Fibroblast of skin of right quadriceps (primary cell): ENCODE measurements at regions not wholly inside any gene's neighbourhood (a gene's known extent, or its start where the extent isn't known, plus 50 kb on each side); places are given as distances from the start of the nearest gene placed in this dataset.
"Not testable (repeated sequence)": the region's sequence is repeated elsewhere in the genome, so short reads cannot be mapped to it uniquely, and the experiment has no call there.

Source experiments
- DNase-seq: peaks from one replicate; pipeline ENCODE4 v3.0.0-alpha.2; 2013

DNA sequence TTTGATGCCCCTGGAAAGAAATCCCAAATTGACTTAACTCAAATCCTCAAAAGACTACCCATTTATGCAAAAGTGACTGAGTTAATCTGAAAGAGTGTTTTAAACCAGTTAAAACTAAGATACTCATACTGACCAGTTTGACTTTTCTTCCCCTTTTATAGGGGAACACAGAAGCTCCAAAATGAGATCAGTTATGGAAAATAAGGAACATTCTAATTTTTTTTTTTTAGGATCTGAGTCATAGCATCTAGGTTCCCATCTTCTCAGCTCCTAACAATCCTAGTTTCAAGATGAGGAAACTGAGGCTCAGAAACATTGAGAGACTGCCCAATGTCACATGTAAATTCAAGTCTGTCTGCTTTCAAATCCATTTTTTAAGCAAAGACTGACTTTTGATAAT is 231.1 kb upstream of the RUNX1 start:
- no peak for DNase-seq

DNA sequence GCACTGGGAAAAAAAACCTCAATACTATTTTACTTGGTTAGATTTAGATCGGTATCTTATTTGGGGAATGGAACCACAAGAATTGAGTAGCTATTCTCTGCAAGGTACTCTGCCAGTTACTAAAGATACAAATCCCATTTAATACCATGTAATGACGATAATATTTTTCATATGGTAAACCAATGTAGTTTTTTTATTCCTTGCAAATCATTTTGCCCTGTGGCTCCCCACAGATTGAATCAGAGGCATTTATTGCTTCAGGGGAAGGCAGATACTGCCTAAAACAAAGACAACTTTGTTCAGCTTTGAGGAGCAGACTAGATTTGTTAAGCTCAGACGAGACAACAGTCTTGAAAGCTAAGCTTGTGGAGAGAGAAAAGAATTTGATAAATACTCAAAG is 226.7 kb upstream of the RUNX1 start:
- no peak for DNase-seq

DNA sequence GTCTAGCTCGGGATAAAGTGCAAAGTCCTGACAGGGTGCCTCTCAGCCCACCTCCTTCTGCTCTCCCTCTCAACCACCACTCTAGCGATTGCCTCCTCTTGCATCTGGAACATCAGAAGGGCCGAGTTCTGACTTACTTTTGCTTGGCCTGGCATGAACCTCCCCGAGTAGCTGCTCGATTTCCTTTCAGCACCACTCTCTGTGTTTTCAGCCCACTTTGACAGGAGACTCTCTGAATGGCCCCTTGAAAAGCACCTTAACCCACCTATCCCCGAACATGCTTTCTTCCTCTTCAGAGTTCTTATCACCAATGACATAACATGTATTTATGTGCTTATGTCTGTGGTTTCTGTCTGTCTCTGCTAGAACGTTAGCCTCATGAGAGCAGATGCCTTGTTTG is 225.8 kb upstream of the RUNX1 start:
- no peak for DNase-seq

DNA sequence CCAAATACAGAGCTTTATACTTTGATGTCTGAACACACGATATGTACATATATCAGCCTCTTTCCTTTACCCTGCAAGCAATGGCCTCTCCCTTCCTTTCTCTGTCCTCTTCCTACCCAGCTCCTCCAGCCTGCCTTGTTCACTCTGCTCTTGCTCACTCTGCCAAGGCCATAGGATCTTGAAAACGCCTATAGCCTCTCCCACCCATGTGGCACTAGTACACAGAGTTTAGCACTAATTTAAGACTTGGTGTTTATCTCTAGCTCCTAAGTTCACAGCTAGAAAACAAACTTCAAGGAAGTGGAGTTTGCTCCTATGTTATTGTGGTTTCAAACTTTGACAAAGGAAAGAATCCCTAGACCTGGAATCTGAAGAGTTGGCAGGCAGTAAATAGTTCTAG is 225.0 kb upstream of the RUNX1 start:
- no peak for DNase-seq

DNA sequence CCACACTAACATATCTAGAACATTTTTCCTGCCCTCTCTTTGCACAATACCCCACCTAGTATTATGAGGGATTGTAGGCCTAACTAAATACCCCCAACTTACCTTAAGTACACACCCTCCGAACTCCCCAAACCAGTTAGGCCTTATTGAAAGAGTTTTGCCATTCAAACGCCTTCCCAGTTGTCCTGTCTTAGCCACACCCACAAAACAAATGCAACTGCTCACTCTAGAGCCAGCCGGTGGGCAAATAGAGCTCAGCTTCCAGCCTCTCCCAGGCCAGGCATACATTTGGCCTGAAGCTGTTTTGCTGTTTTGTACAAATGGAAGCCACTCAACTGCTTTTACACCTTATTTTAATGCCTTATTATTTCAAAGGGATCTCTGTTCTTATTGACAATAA is 224.2 kb upstream of the RUNX1 start:
- no peak for DNase-seq

DNA sequence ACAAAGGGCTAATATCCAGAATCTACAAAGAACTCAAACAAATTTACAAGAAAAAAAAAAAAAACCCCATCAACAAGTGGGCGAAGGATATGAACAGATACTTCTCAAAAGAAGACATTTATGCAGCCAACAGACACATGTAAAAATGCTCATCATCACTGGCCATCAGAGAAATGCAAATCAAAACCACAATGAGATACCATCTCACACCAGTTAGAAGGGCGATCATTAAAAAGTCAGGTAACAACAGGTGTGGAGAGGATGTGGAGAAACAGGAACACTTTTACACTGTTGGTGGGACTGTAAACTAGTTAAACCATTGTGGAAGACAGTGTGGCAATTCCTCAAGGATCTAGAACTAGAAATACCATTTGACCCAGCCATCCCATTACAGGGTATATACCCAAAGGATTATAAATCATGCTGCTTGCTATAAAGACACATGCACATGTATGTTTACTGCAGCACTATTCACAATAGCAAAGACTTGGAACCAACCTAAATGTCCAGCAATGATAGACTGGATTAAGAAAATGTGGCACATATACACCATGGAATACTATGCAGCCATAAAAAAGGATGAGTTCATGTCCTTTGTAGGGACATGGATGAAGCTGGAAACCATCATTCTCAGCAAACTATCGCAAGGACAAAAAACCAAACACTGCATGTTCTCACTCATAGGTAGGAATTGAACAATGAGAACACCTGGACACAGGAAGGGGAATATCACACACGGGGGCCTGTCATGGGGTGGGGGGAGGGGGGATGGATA is 222.4 kb upstream of the RUNX1 start:
- not testable (repeated sequence) for DNase-seq

DNA sequence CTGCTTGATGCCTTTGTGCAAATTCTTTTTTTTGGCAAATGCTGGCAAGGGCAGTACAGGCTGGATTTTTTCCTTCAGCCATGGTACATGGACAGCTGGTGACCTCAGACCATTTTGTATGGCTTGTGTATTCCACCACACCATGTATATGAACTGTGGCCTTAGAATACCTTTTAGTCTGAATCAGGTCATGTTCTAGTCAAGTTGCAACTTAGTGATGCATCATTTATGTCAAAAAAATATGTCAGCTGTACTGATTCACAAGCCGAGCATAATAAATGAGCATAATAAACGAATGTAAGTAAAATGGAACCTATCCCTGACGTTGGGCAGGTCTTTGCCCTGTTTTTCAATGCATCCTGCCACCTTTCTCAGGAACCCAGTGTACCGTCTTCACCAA is 219.7 kb upstream of the RUNX1 start:
- no peak for DNase-seq

DNA sequence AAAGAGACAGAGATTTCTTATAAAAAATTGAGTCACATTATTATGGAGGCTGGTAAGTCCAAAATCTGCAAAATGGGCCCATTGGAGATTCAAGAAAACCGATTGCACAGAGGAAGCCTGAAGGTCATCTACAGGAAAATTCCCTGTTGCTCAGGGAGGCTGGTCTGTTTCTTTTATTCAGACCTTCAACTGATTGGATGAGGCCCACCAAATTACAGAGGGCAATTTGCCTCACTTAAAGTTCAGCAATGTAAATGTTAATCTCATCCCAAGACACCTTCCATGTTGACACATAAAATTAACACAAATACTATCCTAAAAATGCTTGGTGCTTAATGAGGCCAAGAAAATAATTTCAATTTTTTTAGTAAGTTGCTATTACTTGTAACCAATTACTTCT is 219.2 kb upstream of the RUNX1 start:
- no peak for DNase-seq

DNA sequence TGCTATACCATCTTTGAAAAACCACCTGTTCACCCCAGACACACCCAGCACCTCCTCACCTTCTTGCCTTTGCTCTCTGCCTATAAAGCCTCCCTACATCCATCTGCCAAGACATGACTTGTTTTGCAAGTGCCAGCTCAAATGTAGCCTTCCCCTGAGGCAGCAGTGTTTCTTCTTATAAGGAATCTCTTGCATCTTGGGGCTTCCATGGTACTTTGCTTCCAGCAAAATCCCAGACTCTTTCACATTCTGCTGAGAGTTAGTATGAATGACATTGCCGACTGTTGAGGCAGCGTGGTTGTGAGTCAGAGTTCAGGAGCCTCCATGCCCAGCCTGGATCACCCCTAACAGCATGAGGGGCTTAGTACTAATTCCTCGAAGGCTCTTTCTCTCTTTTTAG is 217.4 kb upstream of the RUNX1 start:
- no peak for DNase-seq

DNA sequence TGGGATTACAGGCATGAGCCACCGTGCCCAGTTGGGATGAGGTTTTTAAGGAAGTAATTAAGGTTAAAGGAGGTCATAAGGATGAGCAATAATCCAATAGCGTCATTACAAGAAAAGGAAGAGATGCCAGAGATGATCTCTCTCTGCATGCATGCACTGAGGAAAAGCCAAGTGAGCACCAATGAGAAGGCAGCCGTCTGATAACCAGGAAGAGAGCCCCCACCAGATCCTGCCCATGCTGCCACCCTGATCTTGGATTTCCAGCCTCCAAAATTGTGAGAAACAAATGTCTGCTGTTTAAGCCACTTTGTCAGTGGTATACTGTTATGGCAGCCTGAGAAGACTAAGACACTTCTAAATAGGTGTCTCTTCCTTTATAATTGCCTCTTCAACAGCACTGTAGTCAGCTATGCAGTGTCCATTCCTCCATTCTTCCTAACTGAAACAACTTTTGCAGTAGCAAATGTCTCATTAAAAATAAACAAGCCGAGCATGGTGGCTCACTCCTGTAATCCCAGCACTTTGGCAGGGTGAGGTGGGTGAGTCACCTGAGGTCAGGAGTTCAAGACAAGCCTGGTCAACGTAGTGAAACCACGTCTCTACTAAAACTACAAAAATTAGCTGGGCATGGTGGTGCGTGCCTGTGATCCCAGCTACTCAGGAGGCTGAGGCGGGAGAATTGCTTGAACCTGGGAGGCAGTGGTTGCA is 216.2 kb upstream of the RUNX1 start:
- peak; percentile 49 for DNase-seq

DNA sequence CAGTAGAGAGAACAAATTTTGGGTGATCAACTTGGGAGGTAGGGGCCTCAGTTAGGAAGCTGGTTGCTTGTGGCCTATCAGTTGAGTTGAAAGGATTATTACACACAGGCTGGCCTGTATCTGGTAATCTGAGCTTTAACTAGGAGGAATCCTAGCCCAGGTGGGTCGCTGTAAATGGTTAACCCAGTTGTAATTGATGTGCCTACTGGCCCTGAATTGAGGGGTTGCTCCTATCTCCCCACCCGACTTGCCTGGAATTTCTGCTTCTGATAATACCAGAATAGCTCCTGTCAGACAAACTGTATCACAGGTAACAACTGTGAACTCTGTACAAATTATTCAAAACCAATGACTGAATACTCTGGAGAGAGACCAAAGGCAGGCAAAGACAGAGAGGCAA is 210.4 kb upstream of the RUNX1 start:
- no peak for DNase-seq

DNA sequence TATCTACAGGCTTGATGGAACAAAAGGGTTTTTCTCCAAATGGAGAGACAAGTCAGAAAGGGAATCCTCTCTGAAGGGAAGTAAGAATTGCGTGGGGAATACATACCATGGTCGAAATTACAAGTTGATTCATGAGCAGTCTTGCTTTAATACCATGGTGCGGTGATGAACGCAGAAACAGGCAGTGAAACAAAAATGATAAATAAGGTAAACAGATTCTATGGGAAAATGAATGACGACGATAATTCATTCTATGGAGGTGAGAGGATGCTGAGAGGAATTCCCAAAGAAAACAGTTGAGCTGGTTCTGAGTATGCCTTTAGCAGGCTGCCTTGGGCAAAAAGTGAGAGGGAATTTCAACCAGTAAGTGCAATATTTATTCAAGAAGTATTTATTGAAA is 209.4 kb upstream of the RUNX1 start:
- DNase-seq: no peak

DNA sequence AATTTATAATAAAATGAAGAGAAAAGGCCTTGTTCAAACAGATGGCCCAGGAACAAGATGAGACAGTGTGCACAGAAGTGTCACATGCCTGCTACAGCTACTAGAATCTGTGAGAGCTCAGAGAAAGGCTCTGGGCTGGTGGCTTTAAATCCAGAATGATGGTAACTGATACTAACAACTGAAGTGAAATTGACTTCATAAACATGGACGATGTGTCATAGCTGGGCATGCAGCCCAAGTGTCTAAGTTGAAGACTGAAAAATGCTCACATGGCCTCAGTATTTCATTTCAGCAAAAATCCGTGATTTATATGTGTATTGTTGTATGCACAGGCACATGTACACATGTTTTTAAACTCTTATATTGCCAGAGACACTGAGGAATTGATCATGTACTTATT is 208.3 kb upstream of the RUNX1 start:
- DNase-seq: peak; percentile 95

DNA sequence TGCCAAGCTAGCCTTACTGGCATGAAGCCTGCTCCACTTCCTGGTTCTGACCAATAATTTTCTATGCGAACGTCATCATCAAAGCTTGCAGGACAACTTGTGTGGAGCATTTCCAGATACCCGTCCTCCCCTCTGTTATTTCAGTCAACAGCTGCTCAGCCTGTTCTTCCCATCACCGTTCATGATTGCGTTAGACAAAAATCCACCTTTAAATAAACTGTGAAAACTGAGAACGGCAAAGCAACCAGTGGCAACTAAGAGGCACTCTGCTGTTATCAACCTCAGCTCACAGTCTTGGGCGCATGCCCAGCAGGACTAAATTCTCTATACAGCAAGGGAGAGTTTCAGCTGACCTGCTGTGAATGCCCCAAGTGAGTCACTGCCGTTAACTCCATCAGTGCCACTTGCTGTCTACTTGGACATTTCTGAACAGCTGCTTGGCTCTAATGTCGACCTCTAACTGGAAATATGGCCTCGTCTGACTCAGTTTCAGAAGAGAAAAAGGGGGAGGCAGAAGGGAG is 207.4 kb upstream of the RUNX1 start:
- DNase-seq: peak; percentile 97

DNA sequence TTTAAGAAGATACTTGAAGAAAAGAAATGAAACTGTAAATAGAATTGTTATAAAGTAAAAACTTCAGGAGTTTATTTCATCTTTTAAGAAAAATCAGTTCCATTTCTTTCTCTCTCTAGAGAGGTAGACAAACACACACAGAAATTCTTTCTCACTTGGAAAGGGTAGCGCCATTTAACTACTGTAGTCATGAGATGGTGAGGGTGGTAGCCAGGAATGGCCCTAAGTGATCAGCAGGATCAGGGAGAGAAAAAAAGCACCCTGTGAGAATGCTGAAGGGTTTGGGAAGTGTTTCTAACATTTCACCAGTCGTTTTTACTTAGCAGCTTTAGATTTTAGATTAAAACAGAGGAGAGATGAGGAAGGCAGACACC is 205.7 kb upstream of the RUNX1 start:
- no peak for DNase-seq

DNA sequence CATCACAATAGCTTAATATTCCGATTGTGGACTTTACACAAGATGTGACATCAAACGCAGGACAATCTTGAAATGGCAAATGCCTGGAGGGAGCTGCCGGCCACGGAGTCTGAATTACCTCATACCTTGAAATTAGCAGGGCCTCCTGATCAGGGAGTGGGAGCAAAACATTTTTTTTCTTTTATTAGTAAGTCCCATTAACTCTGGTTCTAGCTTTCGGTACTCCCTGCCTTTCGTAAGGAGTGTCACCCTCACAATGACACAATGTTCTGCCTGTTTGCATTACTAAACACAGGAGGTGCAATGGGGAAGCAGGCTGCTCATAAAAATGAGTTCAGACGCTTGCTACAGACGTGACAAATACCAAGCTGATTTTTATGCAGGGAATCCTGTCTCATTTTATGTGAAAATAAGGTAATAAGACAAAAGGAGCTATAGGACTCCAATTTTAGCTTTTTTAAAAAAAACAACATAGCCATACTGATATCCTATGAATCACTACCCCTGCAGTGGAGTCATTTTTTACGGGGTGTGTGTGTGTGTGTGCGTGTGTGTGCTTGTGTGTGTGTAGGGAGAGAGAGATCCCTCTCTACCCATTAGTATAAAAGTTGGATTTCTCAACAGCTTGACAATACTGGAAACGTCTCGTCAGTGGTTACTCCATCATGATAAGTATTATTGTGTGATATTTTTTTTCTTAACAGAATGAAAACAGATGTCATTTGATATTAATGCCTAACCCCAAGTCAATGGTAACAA is 205.1 kb upstream of the RUNX1 start:
- peak; percentile 91 for DNase-seq

DNA sequence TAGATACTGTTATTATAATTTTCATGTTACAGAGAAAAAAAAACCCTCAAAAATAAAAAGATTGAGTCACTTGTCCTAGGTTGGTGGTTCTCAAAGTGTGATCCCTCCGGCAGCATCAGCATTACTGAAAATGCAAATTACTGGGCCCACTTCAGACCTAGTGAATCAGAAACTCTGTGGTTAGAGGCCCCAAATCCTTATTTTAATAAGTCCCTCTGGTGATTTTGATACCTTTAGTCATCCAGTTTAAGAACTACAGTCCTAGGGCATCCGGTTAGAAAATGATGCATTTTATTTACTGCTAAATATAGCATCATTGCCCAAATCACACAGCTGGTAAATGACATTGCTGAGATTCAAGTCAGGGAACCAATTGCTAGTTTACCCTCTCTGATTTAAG is 203.7 kb upstream of the RUNX1 start:
- peak; percentile 77 for DNase-seq

DNA sequence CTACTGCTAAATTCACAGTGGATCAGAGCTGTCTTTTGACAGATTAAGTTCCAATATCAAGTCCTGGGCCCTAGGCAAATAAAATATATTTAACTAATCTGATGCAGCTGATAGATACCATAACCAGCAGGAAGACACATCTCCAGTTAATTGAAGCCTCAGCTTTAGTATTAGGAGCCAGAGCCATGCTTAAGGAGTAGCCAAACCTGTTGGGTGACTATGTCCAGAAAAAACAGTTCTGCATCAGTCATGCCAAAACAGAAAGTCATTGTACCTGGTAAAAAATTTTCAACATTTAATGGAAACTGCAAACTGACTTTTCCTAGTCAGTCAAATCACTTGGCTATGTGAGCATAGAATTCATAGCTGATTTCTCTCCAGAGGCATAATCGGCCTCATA is 200.5 kb upstream of the RUNX1 start:
- no peak for DNase-seq

DNA sequence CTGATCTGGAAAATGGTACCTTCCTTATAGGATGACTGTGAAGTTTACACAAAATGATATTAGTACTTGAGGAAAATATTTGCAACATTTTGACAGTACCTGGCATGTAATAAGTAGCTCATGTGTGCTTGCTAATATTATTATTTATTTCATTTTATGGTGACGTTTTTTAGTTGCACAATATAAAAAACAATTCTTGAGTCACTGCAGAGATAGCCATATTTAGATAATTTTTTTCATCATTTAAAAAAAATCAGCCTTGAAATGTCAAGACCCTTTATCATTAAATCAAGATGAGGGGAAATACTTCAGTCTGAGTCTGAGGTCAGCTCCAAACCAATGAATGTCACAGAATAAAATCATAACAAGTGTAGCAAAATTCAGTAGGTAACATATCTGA is 196.8 kb upstream of the RUNX1 start:
- DNase-seq: no peak

DNA sequence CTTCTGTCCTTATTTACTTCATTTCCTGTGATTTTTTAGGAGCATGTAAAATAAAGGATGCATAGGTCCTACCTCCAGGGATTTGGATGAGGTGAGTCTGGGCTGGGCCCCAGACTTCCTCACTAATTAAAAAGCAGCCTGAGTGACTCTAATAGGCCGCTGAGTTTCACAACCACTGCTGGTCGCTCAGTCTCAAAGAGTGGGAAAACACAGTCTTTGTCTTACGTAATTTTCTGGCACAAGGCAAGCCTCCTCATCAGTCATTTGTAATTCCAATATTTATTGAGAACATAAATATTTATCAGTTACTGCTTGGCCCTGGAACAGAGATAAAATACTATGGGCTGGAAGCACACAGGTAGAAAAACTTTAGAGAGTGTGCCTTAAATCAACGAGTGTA is 195.4 kb upstream of the RUNX1 start:
- DNase-seq: no peak

DNA sequence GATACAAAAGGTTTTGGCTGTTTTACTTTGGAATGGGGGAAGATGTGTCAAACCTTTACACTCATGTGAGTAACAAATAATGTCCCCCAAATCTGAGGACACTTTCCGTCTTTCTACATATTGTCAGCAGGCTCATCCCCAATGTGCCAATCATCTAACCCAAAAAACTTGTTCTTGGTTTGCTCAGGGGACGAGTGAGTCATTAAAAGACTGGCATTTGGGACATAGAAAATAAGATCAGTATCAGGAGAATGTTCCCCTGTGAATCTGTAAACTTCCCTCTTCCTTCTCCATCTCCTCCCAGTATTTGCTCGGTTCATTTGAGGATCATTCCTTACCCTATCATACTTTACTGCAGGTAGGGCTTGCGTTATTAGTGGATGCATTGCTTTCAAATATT is 194.1 kb upstream of the RUNX1 start:
- DNase-seq: no peak

DNA sequence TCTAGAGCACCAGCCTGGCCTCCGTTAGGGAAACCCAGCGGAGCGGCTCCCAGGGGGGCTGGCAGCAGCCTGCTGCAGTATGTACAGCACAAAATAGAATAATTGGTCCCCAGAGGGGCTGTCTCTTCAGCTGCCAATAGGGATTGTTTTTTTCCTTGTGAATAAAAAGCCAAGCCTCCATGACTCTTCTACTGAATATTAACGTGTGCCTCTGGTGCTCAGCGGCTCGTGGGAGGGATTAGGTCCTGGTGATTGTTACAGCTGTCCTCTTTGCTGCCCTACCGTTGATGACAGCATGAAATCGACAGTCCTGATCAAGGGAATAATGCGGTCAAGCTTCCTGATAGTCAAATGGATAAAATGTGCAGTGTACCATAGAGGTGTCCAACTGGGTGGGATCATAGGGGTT is 190.7 kb upstream of the RUNX1 start:
- DNase-seq: no peak

DNA sequence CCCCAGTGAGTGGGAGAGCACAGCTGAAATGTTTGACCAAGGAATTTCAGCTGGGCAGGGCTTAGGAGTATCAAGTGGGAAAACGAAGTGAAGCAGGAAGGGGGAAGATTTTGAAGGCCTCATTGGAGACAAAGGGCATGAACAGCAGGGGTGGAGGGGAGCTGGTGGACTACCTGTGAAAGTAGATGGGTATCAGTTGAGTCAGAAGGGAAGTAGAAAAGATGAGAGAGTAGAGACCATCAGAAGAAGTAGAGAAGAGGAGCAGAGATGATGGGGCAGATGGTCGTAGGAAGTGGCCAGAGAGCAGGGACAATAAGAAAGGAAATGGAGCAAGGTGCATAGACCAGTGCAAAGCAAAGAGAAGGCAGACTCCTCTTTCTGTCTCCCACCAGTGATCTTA is 189.0 kb upstream of the RUNX1 start:
- DNase-seq: no peak

DNA sequence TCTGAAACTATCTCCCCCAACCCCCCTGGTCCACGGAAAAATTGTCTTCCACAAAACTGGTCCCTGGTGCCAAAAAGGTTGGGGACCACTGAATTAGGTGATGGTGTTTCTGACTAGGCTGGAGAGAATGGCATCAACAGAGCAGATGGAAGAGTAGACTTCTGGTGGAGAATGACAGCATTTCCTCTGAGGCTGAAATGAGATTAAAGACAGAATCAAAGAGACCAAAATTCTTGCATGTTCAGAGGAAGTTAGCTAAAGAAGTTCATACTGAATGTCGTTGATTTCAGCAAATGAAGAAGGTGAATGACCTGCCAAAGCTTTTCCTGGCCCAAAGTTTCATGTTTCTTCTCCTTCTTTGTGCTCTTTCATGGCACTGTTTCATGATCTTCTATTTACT is 188.2 kb upstream of the RUNX1 start:
- no peak for DNase-seq
